ENCODE measurements at regions not wholly inside any gene's neighbourhood (a gene's known extent, or its start where the extent isn't known, plus 50 kb on each side); places are given as distances from the start of the nearest gene placed in this dataset.

DNA sequence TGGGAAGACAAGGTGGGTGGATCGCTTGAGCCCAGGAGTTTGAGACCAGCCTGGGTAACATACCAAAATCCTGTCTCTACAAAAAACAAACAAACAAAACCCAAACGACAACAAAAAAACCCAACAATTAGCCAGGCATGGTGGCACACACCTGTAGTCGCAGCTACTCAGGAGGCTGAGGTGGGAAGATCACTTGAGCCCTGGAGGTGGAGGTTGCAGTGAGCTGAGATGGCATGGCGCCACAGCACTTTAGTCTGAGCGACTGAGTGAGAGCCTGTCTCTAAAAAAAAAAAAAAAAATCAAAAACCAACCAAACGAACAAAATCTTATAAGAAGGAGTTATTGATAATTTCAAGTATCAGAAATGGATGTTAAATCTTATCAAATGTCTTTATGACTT is 114.9 kb downstream of the CDH26 start:
- H3K9me3 ChIP-seq (ENCODE audit: control insufficient read depth in 4 of 4, insufficient read depth in 3 of 4, low read length in 3 of 4), result peaks cover 0 to 2% (median 0%) of the 10 kb centered on the region in 4 donors
- H3K27me3 ChIP-seq (ENCODE audit: control insufficient read depth in 3 of 3, insufficient read depth in 3 of 3, low read length in 2 of 3), result no peaks in the 10 kb centered on the region
- no peak for ATAC-seq (ENCODE audit: insufficient read depth, low FRiP score)
- no peak for DNase-seq
- WGBS, 2 donors, result 87 to 98% methylated on average over 6 of the region's 6 CpGs
- H3K9ac ChIP-seq (ENCODE audit: insufficient read depth in 1 of 2, low read length in 2 of 2), result no peak overlapping the region
- TF ChIP-seq, protein P1, sequence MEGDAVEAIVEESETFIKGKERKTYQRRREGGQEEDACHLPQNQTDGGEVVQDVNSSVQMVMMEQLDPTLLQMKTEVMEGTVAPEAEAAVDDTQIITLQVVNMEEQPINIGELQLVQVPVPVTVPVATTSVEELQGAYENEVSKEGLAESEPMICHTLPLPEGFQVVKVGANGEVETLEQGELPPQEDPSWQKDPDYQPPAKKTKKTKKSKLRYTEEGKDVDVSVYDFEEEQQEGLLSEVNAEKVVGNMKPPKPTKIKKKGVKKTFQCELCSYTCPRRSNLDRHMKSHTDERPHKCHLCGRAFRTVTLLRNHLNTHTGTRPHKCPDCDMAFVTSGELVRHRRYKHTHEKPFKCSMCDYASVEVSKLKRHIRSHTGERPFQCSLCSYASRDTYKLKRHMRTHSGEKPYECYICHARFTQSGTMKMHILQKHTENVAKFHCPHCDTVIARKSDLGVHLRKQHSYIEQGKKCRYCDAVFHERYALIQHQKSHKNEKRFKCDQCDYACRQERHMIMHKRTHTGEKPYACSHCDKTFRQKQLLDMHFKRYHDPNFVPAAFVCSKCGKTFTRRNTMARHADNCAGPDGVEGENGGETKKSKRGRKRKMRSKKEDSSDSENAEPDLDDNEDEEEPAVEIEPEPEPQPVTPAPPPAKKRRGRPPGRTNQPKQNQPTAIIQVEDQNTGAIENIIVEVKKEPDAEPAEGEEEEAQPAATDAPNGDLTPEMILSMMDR (IDR thresholded peaks at IDR 0.05; ENCODE audit: control extremely low read depth, extremely low read depth), result no peak
- peaks cover 0 to 26% (median 5%) of the 10 kb centered on the region in 5 donors for H3K4me1 ChIP-seq (ENCODE audit: control insufficient read depth in 5 of 5, insufficient read depth in 5 of 5, low read length in 5 of 5)
- no peak overlapping the region for H3K27ac ChIP-seq (ENCODE audit: low read depth in 1 of 2, low read length in 1 of 2)
- no peaks in the 10 kb centered on the region for H3K36me3 ChIP-seq (ENCODE audit: control insufficient read depth in 4 of 4, insufficient read depth in 4 of 4, low read length in 4 of 4)
- no peak overlapping the region for H3K4me3 ChIP-seq

DNA sequence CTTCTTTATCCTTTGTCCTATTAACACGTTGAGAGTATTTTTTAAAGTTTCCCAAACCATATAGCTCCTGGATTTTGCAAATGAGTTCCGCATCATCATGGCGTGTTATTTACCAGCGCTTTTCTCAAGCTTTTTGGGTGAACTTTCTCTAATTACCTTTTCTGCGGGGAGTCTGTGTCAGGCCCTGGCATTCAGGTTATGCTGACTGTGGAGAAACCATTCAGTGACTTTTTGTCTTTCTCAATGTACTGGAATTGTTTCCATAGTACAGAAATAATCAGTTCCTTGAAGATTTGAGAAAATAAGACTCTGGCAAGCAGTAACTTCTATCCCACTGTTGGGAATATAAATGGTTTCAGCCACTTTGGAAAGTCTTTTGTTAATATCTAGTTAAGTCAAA is 115.3 kb downstream of the CDH26 start:
- Histone ChIP-seq H3K36me3 (ENCODE audit: control insufficient read depth in 4 of 4, insufficient read depth in 4 of 4, low read length in 4 of 4) (no peaks in the 10 kb centered on the region), H3K9ac (ENCODE audit: insufficient read depth in 1 of 2, low read length in 2 of 2) (no peak overlapping the region), H3K27me3 (ENCODE audit: control insufficient read depth in 3 of 3, insufficient read depth in 3 of 3, low read length in 2 of 3) (no peaks in the 10 kb centered on the region), H3K4me1 (ENCODE audit: control insufficient read depth in 5 of 5, insufficient read depth in 5 of 5, low read length in 5 of 5) (peaks cover 0 to 26% (median 8%) of the 10 kb centered on the region in 5 donors), H3K27ac (ENCODE audit: low read depth in 1 of 2, low read length in 1 of 2) (no peak overlapping the region), H3K4me3 (no peak overlapping the region), H3K9me3 (ENCODE audit: control insufficient read depth in 4 of 4, insufficient read depth in 3 of 4, low read length in 3 of 4) (peaks cover 0 to under 1% (median 0%) of the 10 kb centered on the region in 4 donors)
- ATAC-seq (ENCODE audit: insufficient read depth, low FRiP score) (no peak), DNase-seq (no peak)
- 58 to 82% methylated on average over 5 of the region's 5 CpGs for WGBS, 2 donors
- TF ChIP-seq, protein P1 (IDR thresholded peaks at IDR 0.05; ENCODE audit: control extremely low read depth, extremely low read depth), result no peak

DNA sequence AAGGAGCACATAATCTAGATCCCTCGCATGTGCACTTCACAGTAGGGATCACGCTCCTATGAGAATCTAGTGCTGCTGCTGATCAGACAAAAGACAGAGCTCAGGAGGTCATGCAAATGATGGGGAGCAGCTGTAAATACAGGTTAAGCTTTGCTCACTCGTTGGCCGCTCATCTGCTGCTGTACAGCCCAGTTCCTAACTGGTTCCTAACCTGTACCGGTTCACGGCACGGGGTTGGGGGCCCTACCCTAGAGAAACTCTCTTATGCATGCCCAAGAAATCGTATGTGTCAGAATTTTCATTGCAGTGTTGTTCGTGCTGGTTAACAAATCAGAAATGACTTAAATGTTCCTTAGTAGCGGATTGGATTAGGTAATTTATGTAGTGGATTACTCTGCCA is 116.1 kb downstream of the CDH26 start:
- H3K27me3 ChIP-seq (ENCODE audit: control insufficient read depth in 3 of 3, insufficient read depth in 3 of 3, low read length in 2 of 3), result no peaks in the 10 kb centered on the region
- DNase-seq (no peak), ATAC-seq (ENCODE audit: insufficient read depth, low FRiP score) (no peak)
- no peaks in the 10 kb centered on the region for H3K9me3 ChIP-seq (ENCODE audit: control insufficient read depth in 4 of 4, insufficient read depth in 3 of 4, low read length in 3 of 4)
- H3K36me3 ChIP-seq (ENCODE audit: control insufficient read depth in 4 of 4, insufficient read depth in 4 of 4, low read length in 4 of 4), result no peaks in the 10 kb centered on the region
- peaks cover 0 to 18% (median 10%) of the 10 kb centered on the region in 5 donors for H3K4me1 ChIP-seq (ENCODE audit: control insufficient read depth in 5 of 5, insufficient read depth in 5 of 5, low read length in 5 of 5)
- TF ChIP-seq, protein P1 (IDR thresholded peaks at IDR 0.05; ENCODE audit: control extremely low read depth, extremely low read depth), result no peak
- 83 to 89% methylated on average over 10 of the region's 10 CpGs for WGBS, 2 donors
- no peak overlapping the region for H3K27ac ChIP-seq (ENCODE audit: low read depth in 1 of 2, low read length in 1 of 2)
- H3K4me3 ChIP-seq, result no peak overlapping the region
- H3K9ac ChIP-seq (ENCODE audit: insufficient read depth in 1 of 2, low read length in 2 of 2), result no peak overlapping the region

All from lung (tissue), 11 donors.